Stromal cell of bone marrow (primary cell): ENCODE measurements at regions not wholly inside any gene's neighbourhood (a gene's known extent, or its start where the extent isn't known, plus 50 kb on each side); places are given as distances from the start of the nearest gene placed in this dataset.
A peak's percentile ranks its signal among the peaks of the same experiment; 100 is the strongest.

Source experiments
- DNase-seq: peaks from one replicate; pipeline ENCODE4 v3.0.0-alpha.2; 2012; ENCODE audit warnings: low read depth

DNA sequence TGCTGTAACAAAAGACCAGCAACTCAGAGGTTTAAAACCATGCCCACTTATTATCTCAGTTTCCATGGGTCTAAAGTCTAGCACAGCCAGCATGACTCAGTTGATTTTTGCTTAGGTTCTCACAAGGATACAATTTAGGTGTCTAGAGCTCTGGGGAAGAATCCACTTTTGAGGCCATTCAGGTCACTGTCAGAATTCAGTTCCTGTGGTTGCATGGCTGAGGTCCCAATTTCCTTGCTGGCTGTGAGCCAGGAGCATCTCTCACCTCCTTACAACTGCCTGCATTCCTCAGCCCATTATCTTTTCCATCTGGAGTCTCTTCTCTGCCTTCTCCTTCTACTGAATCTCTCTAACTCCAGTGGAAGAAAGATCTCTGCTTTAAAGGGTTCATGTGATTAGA lies 240.5 kb upstream of the CFAP20DC start:
- no peak for DNase-seq

DNA sequence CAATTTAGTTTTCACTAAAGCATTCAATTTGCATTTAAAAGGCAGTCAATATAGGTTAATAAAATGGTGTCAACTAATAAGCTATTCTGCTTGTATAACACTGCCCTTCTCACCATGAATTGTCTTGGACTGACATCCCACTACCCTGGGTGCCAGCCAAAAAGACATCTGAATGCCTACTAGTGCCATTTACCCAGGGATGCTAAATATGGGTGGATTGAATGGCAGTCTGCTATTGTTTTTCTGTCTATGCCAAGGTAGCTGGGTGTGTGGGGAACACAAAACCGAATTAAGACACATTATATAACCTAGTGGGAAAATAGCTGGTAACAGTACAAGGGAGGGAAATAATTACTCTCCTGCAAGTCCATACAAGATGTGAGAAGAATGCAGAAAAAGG lies 240.0 kb upstream of the CFAP20DC start:
- no peak for DNase-seq

DNA sequence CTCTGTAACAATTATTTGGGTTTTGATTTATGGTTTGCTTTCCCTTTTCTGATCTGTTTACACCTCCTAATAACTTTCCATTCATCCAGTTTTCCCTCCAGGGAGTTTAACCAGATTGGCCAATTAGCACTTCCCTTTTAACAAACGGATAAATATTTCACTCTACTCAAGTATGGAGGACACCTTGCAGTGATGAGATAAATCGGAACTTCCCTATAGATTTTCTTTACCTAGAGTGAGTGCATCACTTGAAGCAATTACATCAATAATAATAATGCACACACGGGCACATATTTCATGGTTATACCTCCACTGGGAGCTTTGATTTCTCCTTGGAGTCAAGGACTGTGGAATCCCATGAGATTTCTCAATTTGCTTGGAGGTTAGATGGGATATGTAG lies 239.1 kb upstream of the CFAP20DC start:
- DNase-seq, result no peak

DNA sequence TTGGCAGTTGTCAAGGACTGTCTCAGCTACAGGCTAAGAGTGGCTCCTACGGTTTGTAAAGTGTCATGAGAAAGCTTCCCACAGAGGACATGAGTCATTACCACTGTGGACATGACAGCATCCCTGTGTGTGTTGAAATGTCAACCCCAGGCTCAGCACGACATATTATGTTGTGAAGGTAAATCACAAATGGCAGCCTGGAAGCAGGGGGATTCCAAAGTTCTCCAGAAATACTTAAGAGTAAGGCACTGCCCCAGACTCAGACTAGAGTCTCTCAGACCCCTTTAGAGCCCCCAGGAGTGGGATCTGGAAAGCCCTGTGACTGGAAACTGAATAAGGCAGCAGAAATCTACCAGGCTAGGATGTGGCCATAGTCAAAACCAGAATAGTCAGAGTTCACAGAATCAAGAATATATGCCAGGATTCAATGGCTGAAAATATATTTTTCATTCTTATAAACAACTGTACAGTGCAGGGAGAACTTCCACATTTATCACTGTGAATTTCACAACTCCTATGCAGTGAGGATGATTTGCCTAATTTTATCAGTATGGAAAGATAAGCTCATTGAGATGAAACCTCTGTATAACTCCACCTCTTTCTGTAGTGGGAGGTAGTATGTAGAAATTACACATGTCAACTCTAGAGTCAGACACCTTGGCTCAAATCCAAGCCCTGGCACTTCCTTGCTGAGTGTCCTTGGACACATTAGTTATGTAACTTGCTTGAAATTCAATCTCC lies 237.1 kb upstream of the CFAP20DC start:
- DNase-seq, result peak; percentile 15

DNA sequence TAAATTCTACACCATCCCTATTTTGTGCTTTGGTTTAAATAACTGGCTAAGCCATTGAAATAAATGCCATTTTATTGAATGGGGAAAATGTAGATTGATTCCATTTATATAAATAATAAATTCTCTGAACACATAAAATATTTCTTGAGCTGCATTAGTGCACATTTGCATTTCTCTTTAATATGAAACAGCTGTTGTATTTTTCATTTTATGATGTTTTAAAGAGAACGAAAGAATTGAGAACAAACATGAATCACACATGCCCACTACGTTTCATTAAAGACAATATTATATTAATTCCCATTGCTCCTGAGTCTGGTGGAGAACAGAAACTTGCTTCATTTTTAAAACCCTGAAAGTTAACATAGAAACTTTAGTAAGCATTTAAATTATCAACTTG lies 235.7 kb upstream of the CFAP20DC start:
- DNase-seq, result no peak

DNA sequence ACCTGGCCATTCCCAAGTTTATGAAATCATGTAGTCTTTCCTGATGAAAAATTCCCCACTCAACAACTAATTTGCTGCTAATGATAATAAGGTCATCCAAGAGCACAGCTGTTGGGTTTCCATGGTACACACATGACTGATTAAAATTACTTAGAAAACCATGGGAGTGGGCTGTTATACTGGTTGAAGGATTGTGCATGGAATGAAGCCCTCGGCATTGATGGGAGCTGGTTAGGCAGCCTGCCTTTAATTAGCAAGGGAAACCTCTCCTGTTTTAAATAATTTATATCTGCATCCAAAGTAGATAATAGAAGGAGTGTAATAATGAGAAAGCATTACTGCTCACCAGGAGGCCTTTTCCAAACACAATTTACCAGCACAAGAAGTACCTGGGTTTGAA lies 235.1 kb upstream of the CFAP20DC start:
- DNase-seq, result no peak

DNA sequence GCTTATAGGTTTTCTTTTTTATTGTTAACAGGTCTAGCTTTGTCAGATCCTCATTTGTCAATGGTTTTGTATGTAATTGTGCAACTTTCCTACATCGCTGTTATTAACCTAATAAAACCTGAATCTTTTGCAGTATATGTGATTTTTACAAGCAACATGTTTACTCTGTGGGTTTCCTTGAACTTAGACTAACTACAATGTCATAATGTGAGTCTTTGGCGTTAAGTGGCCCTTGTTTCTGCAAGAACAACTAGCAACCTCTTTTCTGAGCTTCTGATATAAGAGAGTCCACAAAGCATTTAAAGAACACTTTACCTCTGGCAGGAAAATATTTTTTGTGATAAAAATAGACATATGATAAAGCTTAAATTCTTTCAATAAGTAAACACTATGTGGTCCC lies 230.3 kb upstream of the CFAP20DC start:
- DNase-seq, result no peak

DNA sequence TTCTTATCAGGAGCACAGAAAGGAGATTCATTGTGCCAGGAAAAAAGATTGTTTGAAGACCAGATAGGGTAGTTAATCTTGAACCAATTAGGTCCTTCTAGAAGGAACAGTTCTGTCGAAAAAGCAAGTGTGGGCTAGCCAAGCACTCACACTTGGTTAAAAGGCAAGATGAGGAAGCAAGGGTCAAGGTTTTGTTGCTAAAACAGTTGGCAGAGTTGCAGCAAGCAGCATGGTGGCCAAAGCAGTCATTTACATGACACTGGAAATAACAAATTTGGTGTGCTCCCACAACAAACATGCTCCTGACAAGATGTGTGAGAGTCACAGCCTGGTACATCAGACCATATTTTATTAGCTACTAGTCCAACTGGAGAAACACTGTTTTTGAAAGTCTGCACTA lies 228.0 kb upstream of the CFAP20DC start:
- no peak for DNase-seq

DNA sequence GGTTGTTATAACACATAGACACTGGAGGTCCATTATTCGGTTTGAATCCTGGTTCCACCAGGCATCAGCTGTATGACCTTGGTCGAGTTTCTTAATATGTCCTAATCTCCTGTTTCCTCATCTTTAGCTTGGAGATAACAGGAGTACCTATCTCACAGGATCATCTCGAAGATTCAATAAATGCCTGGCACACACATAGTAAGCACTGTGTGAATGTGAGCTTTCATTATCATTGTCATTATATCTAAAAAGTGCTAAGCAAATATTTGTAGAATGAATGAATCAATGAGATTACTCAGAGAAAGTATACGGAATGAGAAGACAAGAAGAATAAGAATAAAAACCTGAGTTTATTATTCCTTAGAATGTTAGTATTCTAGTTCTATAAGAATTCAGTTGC lies 227.4 kb upstream of the CFAP20DC start:
- no peak for DNase-seq

DNA sequence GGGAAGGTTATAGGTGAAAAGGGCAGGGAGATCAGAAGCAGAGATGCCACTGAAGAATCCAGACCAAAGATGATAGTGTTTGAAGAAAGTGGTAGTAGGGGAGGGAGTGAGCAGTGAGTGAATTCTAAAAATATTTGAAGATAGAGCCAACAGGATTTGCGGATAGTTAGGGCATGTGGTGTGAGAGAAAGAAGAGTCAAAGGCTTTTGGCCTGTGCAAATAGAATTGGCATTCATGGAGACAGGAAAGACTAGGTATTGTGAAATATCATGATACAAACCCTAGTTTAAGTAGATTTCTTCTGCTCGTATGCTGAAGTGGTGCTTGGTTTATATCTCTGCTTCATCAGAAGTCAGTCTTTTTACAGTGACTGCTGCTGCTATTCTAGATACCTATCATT lies 224.2 kb upstream of the CFAP20DC start:
- DNase-seq, result peak; percentile 9

DNA sequence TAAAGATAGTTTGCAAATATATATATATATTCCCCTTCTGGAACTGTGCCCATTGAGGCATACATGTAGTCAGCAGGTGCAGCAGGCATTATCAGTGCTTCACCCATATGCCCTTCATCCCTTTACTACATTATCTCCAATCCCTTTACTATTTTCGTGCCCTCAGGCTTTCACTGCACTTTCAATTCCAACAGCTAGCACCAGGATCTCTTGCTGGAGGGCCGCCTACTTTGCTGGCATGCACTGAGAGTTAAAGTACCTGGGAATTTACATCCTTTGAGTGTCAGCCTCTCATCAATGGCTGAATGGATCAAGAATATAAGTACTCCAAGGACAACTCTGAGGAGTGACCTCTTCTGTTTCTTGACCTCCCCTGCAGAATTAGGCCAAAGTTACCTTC lies 222.1 kb upstream of the CFAP20DC start:
- DNase-seq, result no peak

DNA sequence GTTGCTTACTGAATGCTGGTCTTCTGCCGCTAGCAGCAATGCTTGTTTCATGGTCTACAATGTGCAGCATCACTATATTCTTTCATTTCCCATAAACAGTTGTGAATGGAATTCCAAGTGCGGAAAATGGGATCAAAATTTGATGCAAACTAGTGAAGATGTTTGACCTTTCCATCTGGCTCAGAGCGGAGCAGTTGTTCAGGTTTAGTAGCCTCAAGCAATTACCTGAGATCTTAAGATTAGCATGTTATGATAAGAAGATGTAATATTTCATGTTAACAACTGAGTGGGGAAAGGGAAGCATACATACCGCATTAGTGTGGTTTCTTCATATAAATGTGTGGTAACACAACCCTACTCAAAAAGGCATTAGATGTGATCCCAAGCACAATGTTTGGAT lies 221.1 kb upstream of the CFAP20DC start:
- no peak for DNase-seq

DNA sequence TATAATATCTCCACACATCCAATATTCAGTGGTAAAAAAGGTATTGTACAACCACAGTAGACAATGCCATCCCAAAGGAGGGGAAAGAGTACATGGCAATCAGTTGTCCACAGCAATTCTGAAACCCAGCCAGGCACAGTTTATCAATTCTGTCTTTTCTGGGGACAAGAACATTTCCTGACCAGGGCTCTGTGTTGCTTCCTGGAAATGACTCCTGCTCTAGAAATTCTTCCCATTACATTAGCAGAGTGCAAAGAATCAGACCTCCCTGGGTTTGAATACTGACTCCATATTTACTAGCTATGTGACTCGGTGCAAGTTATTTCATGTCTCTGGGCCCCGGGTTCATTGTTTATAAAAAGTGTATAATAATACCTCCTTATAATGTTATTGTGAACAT lies 220.4 kb upstream of the CFAP20DC start:
- no peak for DNase-seq

DNA sequence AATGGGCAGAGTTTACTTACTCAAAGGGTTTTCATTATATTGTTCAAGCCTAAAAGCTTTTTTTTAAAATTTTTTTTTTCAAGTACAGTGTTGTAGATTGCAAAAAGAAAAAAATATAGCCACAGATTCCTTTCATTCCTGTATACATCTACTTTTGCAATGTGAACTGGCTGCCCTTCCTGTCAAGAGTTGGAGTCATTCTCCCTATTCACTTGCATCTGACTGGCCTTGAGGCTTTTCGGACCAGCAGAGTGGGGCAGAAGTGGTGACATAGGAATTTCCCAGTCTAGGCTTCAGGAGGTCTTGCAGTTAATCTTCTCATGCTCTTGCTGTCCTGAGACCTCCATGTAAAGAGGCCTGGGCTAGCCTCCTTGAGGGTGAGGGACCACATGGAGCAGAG lies 218.3 kb upstream of the CFAP20DC start:
- DNase-seq, result no peak

DNA sequence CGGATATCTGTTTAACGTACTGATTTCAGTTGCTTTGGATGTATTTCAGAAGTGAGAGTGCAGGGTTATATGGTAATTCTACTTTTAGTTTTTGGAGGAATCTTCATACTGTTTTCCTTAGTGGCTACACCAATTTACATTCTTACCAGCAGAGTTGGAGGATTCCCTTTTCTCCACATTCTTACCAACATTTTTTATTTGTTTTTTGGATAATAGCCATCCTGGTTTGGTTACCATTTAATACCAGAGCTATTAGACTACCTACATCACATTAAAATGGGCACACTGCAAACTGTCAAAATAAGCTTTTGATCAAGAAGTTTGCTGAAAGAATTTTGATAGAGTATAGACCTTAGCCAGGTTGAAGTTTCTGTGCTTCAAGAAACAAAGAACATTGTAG lies 217.2 kb upstream of the CFAP20DC start:
- no peak for DNase-seq

DNA sequence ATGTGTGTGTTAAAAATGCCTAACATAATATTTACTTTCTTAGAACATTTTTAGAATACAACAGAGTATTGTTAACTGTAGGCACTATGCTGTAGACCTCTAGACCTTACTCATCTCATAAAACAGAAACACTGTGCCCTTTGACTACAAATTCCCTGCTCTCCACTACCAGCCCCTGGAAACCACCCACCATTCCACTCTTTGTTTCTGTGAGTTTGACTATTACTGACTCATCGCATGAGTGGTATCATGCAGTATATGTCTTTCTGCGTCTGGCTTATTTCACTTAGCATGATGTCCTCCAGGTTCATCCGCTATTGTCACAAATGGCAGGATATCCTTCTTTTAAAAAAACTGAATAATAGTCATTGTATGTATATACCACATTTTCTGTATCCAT lies 216.7 kb upstream of the CFAP20DC start:
- no peak for DNase-seq

DNA sequence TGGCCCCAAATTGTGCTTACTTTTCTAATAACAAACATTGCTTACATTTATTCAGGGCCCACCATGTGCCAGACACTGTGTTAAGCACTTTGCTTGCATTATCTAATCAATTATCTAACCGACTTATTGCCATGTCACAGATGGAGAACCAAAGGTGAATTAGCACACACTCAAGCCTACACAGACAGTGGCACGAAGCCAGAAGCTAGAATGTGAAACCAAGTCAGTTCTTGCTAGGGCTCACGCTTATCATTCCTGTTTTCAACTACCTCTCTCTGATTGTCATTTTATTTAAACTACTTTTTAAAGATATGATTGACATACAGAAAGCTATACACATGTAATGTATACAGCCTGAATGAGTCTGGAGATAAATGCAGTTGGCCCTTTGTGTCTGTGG lies 215.7 kb upstream of the CFAP20DC start:
- no peak for DNase-seq

DNA sequence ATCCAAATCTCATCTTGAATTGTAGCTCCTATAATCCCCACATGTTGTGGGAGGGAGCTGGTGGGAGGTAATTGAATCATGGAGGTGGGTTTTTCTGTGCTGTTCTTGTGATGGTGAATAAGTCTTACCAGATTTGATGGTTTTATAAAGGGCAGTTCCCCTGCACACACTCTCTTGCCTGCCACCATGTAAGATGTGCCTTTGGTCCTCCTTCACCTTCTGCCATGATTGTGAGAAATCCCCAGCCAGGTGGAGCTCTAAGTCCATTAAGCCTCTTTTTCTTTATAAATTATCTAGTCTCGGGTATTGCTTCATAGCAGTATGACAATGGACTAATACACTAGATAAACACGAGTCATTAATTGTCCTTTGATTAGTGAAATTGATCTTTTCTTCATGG lies 214.5 kb upstream of the CFAP20DC start:
- no peak for DNase-seq

DNA sequence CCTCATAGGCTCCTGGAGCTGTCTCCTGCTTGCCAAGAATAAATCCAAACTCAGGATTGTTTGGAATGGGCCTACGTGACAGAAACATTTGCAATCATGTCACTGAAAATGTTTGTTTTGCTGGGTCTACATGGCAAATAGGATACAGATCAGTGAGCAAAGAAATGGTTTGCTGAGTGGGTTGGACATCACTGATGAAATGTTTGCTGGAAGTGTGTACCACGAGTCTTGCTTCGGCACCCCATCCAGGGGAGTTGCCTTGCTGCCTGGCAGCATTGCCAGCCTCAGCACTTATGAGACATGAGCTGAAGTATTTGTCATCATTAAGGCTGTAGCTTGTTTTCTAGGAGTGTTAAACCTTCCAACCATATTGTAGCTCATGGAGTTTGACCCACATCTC lies 213.3 kb upstream of the CFAP20DC start:
- DNase-seq, result no peak

DNA sequence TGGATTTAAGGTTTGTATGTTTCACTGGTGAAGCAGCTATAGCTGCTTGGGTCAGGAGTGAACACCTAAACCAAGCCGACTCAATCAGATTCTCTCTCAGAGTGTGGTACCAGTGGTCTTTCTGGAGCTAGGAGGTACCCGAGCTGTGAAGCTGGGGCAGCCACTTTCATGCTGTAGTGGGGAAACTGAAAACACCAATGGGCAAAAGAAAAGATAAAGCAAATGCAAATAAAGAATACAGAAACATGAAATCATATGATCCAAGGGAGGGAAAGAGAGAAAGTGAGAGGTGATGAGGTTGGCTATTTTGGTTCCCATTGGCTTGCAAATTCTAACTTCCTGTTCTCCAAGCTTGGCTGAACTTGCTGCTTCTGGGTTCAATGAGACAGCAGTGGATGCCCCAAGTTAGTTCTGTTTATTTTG lies 212.3 kb upstream of the CFAP20DC start:
- no peak for DNase-seq

DNA sequence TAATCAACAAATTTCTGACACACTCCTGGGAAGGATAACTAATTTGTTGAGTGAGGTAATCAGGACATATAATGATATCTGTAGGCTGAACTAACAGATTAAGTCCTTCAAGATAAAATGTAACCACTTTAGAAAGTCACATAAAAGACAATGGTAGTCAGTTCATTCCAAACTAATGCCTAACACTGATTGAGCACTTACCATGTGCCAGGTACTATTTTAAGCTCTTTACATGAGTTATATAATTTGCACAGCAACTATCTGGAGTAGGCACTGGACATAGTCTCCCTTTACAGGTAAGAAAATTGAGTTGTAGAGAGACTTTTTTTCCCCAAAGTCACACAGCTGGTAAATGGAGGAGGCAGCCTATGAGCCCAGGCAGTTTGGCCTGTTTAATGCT lies 211.2 kb upstream of the CFAP20DC start:
- no peak for DNase-seq

DNA sequence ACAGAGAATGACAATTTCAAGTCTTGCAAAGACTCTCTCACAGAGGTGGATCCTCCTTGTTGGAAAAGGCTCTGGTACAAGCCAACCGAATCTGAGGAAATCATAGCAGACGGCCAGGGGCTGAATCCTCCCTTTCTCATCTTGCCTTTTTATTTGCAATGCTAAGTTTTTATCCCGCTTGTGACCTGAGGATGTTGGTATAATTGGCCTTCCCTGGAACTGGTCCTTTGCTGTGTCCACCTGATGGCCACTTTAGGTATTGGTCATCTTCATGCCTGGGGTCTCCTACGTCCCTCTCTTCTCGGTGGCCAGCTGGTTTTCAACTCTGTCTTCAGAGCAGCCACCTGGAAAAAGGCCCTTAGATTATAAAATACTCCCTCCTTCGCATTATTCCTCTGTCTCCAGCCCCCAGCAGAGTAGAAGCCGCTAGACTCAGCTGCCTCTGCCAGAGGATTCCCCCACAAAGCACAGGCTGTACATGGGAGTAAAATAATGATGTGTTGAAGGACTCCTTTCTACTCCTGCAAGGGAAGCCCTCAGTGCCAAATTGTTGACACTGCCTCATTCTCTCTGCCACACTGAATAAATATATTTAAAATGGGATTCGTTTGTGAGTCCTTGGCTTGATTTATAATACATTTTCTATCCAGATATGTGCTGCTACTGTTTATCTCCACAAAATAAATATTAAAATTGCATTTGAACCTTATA lies 208.9 kb upstream of the CFAP20DC start:
- no peak for DNase-seq

DNA sequence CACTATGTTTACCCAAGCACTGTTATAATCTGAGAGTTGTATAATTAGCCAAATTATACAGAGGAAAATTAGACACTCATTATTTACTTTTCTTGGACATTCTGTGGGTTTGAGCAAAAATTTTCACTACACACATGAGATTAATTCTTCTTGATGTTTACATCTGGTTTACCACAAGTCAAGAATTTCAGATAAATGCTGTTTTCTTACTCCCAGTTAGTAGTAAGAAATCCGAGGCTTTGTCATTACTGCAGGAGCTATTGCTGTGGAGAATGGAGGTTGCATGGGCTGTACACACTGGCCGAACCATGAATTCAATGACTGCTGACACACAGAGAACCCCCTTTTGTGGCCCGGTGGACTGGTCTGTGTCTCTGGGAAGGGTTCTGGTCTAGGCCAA lies 207.7 kb upstream of the CFAP20DC start:
- no peak for DNase-seq

DNA sequence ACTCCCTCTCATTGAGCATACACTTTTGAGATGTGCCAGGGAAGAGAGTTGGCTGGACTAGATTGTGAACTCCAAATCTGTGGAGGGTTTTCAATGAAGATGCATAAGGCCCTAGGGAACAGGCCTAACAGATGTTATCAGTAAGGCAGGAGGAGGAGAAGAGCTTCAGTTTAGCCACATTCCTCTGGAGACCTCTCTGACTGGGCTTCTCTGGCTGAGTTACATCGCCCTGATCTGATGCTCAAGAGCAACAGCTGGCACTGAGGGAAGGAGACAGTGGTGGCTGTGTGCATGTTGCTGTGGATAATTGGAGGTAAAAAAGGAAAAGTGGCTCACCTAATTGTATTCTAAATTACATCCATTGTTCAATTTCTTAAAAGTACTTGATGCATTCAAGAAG lies 206.4 kb upstream of the CFAP20DC start:
- no peak for DNase-seq
